HCT116 (cell line): ENCODE measurements at regions not wholly inside any gene's neighbourhood (a gene's known extent, or its start where the extent isn't known, plus 50 kb on each side); places are given as distances from the start of the nearest gene placed in this dataset.

Experiments
- ATAC-seq: fragments of 200-7000 bp; cut with Tn5 transposase; 2 replicates; pipeline ENCODE4 v1.9.1; 2020; ENCODE audit warnings: mild to moderate bottlenecking, moderate library complexity
- BruUV-seq: library from RNA; stranded (reverse); fragments of 400-500 nt; replicated peaks from 2 replicates; lab custom pipeline; 2021; lab: Mats Ljungman, UMichigan
- CTCF ChIA-PET: fragments of 300-600 bp; sonication (Branson Sonifier 250); formaldehyde crosslinking; loops from one replicate; lab custom pipeline; 2021; ENCODE audit warnings: antibody characterized with exemption; lab: Charles Lee
- POLR2A ChIA-PET: fragments of 300-600, 350-600 bp; sonication (Branson Sonifier 250); formaldehyde crosslinking; loops from one replicate; lab custom pipeline; 2021; ENCODE audit warnings: antibody characterized with exemption; lab: Charles Lee
- RAD21 ChIA-PET, 2 experiments: fragments of 300-600 bp; sonication (Branson Sonifier 250); formaldehyde crosslinking; loops; one replicate each; lab custom pipeline; 2023; ENCODE audit warnings: low total read pairs in 2 of 2; ENCODE audit not compliant: uncharacterized antibody in 2 of 2, unreplicated experiment in 2 of 2, low non-redundant PET in 1 of 2; lab: Charles Lee
- DNase-seq: peaks from one replicate; pipeline ENCODE4 v3.0.0-alpha.2; 2010; ENCODE audit warnings: low read depth, low spot score
- H2AFZ ChIP-seq: fragments of 200-600 bp; shearing (Covaris generic), sonication (generic); 2 replicates; pipeline ENCODE4 v1.6.1; 2017; ENCODE audit warnings: low read depth, mixed run types, mixed read lengths, antibody characterized with exemption, low read length; ENCODE audit not compliant: poor library complexity, severe bottlenecking
- H3K27ac ChIP-seq: 2 replicates; pipeline ENCODE4 v1.5.1; 2012; ENCODE audit warnings: low read depth, low read length
- H3K27me3 ChIP-seq: fragments of 200-600 bp; sonication (generic); 2 replicates; pipeline ENCODE4 v1.6.1; 2016; ENCODE audit warnings: mixed run types, low read length, mixed read lengths; ENCODE audit not compliant: insufficient read depth
- H3K36me3 ChIP-seq, 2 experiments: fragments of 200-500 bp in 1 of 2; fragments of 200-600 bp in 1 of 2; sonication (Bioruptor generic) in 1 of 2; sonication (generic) in 1 of 2; 2 replicates each; pipeline versions ENCODE4 v1.5.1 to v1.6.1; 2014 to 2016; ENCODE audit warnings: low read length in 2 of 2, inconsistent platforms in 1 of 2, mixed read lengths in 1 of 2, mixed run types in 1 of 2; ENCODE audit not compliant: insufficient read depth in 2 of 2, control insufficient read depth in 1 of 2
- H3K4me1 ChIP-seq, 2 experiments: fragments of 200-600 bp in 1 of 2; sonication (generic) in 1 of 2; 2 replicates each; pipeline versions ENCODE4 v1.5.1 to v1.6.1; 2012 to 2017; ENCODE audit warnings: low read length in 2 of 2, inconsistent platforms in 1 of 2, mild to moderate bottlenecking in 1 of 2, mixed read lengths in 1 of 2, mixed run types in 1 of 2, moderate library complexity in 1 of 2; ENCODE audit not compliant: insufficient read depth in 2 of 2, control insufficient read depth in 1 of 2
- H3K4me2 ChIP-seq: fragments of 200-600 bp; sonication (generic); 2 replicates; pipeline ENCODE4 v1.6.1; 2017; ENCODE audit warnings: mixed run types, low read length, mixed read lengths
- H3K4me3 ChIP-seq, 2 experiments: fragments of 200-600 bp in 1 of 2; sonication (generic) in 1 of 2; replicated peaks in 1 of 2; 2 replicates each; pipeline ENCODE4 v1.5.1; 2011 to 2016; ENCODE audit warnings: low read length in 2 of 2, control low read depth in 1 of 2, low read depth in 1 of 2, mild to moderate bottlenecking in 1 of 2, mixed read lengths in 1 of 2, mixed run types in 1 of 2
- H3K79me2 ChIP-seq: fragments of 200-600 bp; sonication (generic); 2 replicates; pipeline ENCODE4 v1.6.1; 2017; ENCODE audit warnings: mild to moderate bottlenecking, mixed run types, low read length, moderate library complexity, mixed read lengths; ENCODE audit not compliant: insufficient read depth
- H3K9ac ChIP-seq: fragments of 200-600 bp; sonication (generic); 2 replicates; pipeline ENCODE4 v1.6.1; 2016; ENCODE audit warnings: low read length, mixed read lengths
- H3K9me2 ChIP-seq: fragments of 200-600 bp; sonication (generic), shearing (Covaris generic); 2 replicates; pipeline ENCODE4 v1.6.1; 2017; ENCODE audit warnings: mixed run types, mild to moderate bottlenecking, moderate library complexity; ENCODE audit not compliant: insufficient read depth
- H3K9me3 ChIP-seq, 2 experiments: fragments of 200-500 bp in 1 of 2; fragments of 200-600 bp in 1 of 2; sonication (Bioruptor generic) in 1 of 2; sonication (generic) in 1 of 2; 2 replicates each; pipeline ENCODE4 v1.6.1; 2014 to 2017; ENCODE audit warnings: low read length in 2 of 2, mixed read lengths in 2 of 2, inconsistent platforms in 1 of 2, low read depth in 1 of 2, mild to moderate bottlenecking in 1 of 2, mixed run types in 1 of 2, moderate library complexity in 1 of 2; ENCODE audit not compliant: control insufficient read depth in 1 of 2, insufficient read depth in 1 of 2
- H4K20me1 ChIP-seq: fragments of 200-600 bp; sonication (generic), shearing (Covaris generic); 2 replicates; pipeline ENCODE4 v1.6.1; 2017; ENCODE audit warnings: mixed run types, mild to moderate bottlenecking, moderate library complexity; ENCODE audit not compliant: insufficient read depth
- ATF3 ChIP-seq: IDR thresholded peaks from 2 replicates; pipeline ENCODE4 v1.6.1; 2012
- CBX3 ChIP-seq: IDR thresholded peaks from 2 replicates; pipeline ENCODE4 v1.6.1; 2012; ENCODE audit warnings: low read depth
- ELF1 ChIP-seq: IDR thresholded peaks from 2 replicates; pipeline ENCODE4 v1.6.1; 2012; ENCODE audit warnings: low read depth, borderline replicate concordance
- EZH2phosphoT487 ChIP-seq: fragments of 200-600 bp; IDR thresholded peaks from 2 replicates; pipeline ENCODE4 v1.6.1; 2018; ENCODE audit warnings: antibody characterized with exemption, borderline replicate concordance
- FOSL1 ChIP-seq: IDR thresholded peaks from 2 replicates; pipeline ENCODE4 v1.6.1; 2012; ENCODE audit warnings: low read depth
- JUND ChIP-seq: IDR thresholded peaks from 2 replicates; pipeline ENCODE4 v1.6.1; 2012
- MAX ChIP-seq: IDR thresholded peaks from 2 replicates; pipeline ENCODE4 v1.6.1; 2012
- POLR2AphosphoS5 ChIP-seq: IDR thresholded peaks from 2 replicates; pipeline ENCODE4 v1.6.1; 2011; ENCODE audit warnings: mild to moderate bottlenecking, low read depth, low read length, moderate library complexity
- REST ChIP-seq: IDR thresholded peaks from 2 replicates; pipeline ENCODE4 v1.6.1; 2012; ENCODE audit warnings: low read depth
- TCF7L2 ChIP-seq: IDR thresholded peaks from 2 replicates; pipeline ENCODE4 v1.7.0; 2011; ENCODE audit warnings: borderline replicate concordance, inconsistent platforms; ENCODE audit not compliant: insufficient read depth, insufficient read length; ENCODE audit errors: extremely low read depth
- YY1 ChIP-seq: IDR thresholded peaks from 2 replicates; pipeline ENCODE4 v1.6.1; 2011; ENCODE audit warnings: low read length, low read depth, moderate library complexity, mild to moderate bottlenecking; ENCODE audit not compliant: insufficient replicate concordance; ENCODE audit errors: extremely low read depth
- ZBTB33 ChIP-seq: IDR thresholded peaks from 2 replicates; pipeline ENCODE4 v1.6.1; 2011; ENCODE audit warnings: mild to moderate bottlenecking, low read length, moderate library complexity; ENCODE audit not compliant: insufficient replicate concordance; ENCODE audit errors: extremely low read depth
- ZNF274 ChIP-seq: fragments of 200-500 bp; sonication (Bioruptor generic); IDR thresholded peaks from 2 replicates; pipeline ENCODE4 v1.6.1; 2014; ENCODE audit warnings: mild to moderate bottlenecking, low read depth, low read length, inconsistent platforms
- intact Hi-C: fragments of 100-400 bp; cut with micrococcal nuclease; formaldehyde crosslinking; loops from 2 replicates; pipeline ENCODE4 v1.10.0; 2022

DNA sequence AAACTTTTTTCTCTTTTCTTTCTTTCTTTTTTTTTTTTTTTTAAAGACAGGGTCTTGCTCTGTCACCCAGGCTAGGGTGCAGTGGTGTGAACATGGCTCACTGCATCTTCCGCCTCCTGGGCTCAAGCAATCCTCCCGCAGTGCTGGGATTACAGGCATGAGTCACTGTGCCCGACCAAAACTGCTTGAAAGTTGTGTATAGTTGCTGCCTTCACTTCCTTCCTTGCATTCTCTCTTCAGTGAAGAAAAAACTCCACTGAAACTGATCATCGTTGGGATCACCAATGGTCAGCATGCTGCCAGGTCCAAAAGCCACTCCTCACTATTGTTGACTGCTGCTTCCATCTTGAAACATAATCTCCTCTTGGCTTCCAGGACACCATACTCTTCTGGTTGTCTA is 66.6 kb upstream of the CTNNA1 start:
- no peaks in the 10 kb centered on the region for H3K4me1 ChIP-seq
- H3K9me3 ChIP-seq, result no peaks in the 10 kb centered on the region
- ChIA-PET CTCF (no interaction called here), RAD21 (no interaction called here), POLR2A (no interaction called here)
- no TSS peak for BruUV-seq
- no peak overlapping the region for H2AFZ ChIP-seq
- no peak for TF ChIP-seq FOSL1
- TF ChIP-seq EZH2phosphoT487, result no peak
- TF ChIP-seq ZBTB33, result no peak
- no peak for TF ChIP-seq CBX3
- no peak for TF ChIP-seq JUND
- TF ChIP-seq TCF7L2, result no peak
- TF ChIP-seq REST, result no peak
- TF ChIP-seq ZNF274, result no peak
- TF ChIP-seq ATF3, result no peak
- no peak for TF ChIP-seq YY1
- TF ChIP-seq ELF1, result no peak
- TF ChIP-seq POLR2AphosphoS5, result no peak
- no peak for TF ChIP-seq MAX
- no peak overlapping the region for H3K4me2 ChIP-seq
- no peaks in the 10 kb centered on the region for H3K9me2 ChIP-seq
- no peaks in the 10 kb centered on the region; the same call in 1 of the 2 replicates for H3K27me3 ChIP-seq
- H3K4me3 ChIP-seq, result no peak overlapping the region
- DNase-seq (no peak), ATAC-seq (no peak)
- H3K36me3 ChIP-seq, result no peaks in the 10 kb centered on the region
- no peak overlapping the region for H3K9ac ChIP-seq
- intact Hi-C loops, result loop anchor here (10.0 kb wide), 1 partner anchor 58 kb away; no protein-coding TSS in a partner anchor
- no peaks in the 10 kb centered on the region for H3K79me2 ChIP-seq
- H4K20me1 ChIP-seq, result no peaks in the 10 kb centered on the region
- no peak overlapping the region for H3K27ac ChIP-seq
